IPS-11a (cell line): ENCODE measurements at regions not wholly inside any gene's neighbourhood (a gene's known extent, or its start where the extent isn't known, plus 50 kb on each side); places are given as distances from the start of the nearest gene placed in this dataset.

ENCODE experiments used
- H3K4me3 ChIP-seq: one replicate; pipeline ENCODE4 v1.5.1; 2013; ENCODE audit warnings: low read depth, low read length, control low read depth

- no peak overlapping the region for H3K4me3 ChIP-seq
Observed at GRCh38 chr21:35770101-35770945, 290.0 kb downstream of the SETD4 start.

GRCh38 chr21:35768187-35768586, 292.1 kb downstream of the SETD4 start:
- H3K4me3 ChIP-seq, result no peak overlapping the region

- no peak overlapping the region for H3K4me3 ChIP-seq
Observed at GRCh38 chr21:35764586-35764985, 295.7 kb downstream of the SETD4 start.

GRCh38 chr21:35764077-35764476, 296.2 kb downstream of the SETD4 start:
- H3K4me3 ChIP-seq, result no peak overlapping the region

- H3K4me3 ChIP-seq, result no peak overlapping the region
Observed at GRCh38 chr21:35754583-35754982, 305.7 kb downstream of the SETD4 start.

GRCh38 chr21:35753308-35753707, 307.0 kb downstream of the SETD4 start:
- H3K4me3 ChIP-seq, result no peak overlapping the region

- H3K4me3 ChIP-seq, result no peak overlapping the region
Observed at GRCh38 chr21:35751171-35751570, 309.2 kb downstream of the SETD4 start.

- no peak overlapping the region for H3K4me3 ChIP-seq
Observed at GRCh38 chr21:35749904-35750303, 310.4 kb downstream of the SETD4 start.

GRCh38 chr21:35748678-35749314, 311.5 kb downstream of the SETD4 start:
- H3K4me3 ChIP-seq, result no peak overlapping the region

GRCh38 chr21:35743571-35743970, 316.8 kb downstream of the SETD4 start:
- H3K4me3 ChIP-seq, result no peak overlapping the region

- no peak overlapping the region for H3K4me3 ChIP-seq
Observed at GRCh38 chr21:35738347-35738961, 321.9 kb downstream of the SETD4 start.

- H3K4me3 ChIP-seq, result no peak overlapping the region
Observed at GRCh38 chr21:35737899-35738346, 322.4 kb downstream of the SETD4 start.

- H3K4me3 ChIP-seq, result no peak overlapping the region
Observed at GRCh38 chr21:35737449-35737848, 322.9 kb downstream of the SETD4 start.

- H3K4me3 ChIP-seq, result no peak overlapping the region
Observed at GRCh38 chr21:35732788-35733187, 327.5 kb downstream of the SETD4 start.

- no peak overlapping the region for H3K4me3 ChIP-seq
Observed at GRCh38 chr21:35730325-35730724, 330.0 kb downstream of the SETD4 start.

- no peak overlapping the region for H3K4me3 ChIP-seq
Observed at GRCh38 chr21:35727830-35728229, 332.5 kb downstream of the SETD4 start.

- no peak overlapping the region for H3K4me3 ChIP-seq
Observed at GRCh38 chr21:35724156-35724555, 336.2 kb downstream of the SETD4 start.

GRCh38 chr21:35721701-35722100, 338.6 kb downstream of the SETD4 start:
- no peak overlapping the region for H3K4me3 ChIP-seq

- H3K4me3 ChIP-seq, result no peak overlapping the region
Observed at GRCh38 chr21:35720208-35720731, 340.1 kb downstream of the SETD4 start.

- no peak overlapping the region for H3K4me3 ChIP-seq
Observed at GRCh38 chr21:35719080-35719479, 341.2 kb downstream of the SETD4 start.

- no peak overlapping the region for H3K4me3 ChIP-seq
Observed at GRCh38 chr21:35716876-35717565, 343.3 kb downstream of the SETD4 start.
